Sciatic nerve (tissue), 2 donors: ENCODE measurements at regions not wholly inside any gene's neighbourhood (a gene's known extent, or its start where the extent isn't known, plus 50 kb on each side); places are given as distances from the start of the nearest gene placed in this dataset.

Experiments
- ATAC-seq: fragments of 200-7000 bp; cut with Tn5 transposase; one replicate; pipeline ENCODE4 v1.9.1; 2020; ENCODE audit warnings: mild to moderate bottlenecking, moderate library complexity
- DNase-seq: peaks from one replicate; pipeline ENCODE4 v3.0.0-alpha.2; 2020; ENCODE audit warnings: low spot score
- intact Hi-C: fragments of 100-400 bp; cut with DNase I; formaldehyde crosslinking; loops from one replicate; pipeline ENCODE4 v1.14.2; 2022
- donor health status: DM: no; HTN: no; CAD: no.
- donor health status: DM: no; HTN: no; CAD: no.

DNA sequence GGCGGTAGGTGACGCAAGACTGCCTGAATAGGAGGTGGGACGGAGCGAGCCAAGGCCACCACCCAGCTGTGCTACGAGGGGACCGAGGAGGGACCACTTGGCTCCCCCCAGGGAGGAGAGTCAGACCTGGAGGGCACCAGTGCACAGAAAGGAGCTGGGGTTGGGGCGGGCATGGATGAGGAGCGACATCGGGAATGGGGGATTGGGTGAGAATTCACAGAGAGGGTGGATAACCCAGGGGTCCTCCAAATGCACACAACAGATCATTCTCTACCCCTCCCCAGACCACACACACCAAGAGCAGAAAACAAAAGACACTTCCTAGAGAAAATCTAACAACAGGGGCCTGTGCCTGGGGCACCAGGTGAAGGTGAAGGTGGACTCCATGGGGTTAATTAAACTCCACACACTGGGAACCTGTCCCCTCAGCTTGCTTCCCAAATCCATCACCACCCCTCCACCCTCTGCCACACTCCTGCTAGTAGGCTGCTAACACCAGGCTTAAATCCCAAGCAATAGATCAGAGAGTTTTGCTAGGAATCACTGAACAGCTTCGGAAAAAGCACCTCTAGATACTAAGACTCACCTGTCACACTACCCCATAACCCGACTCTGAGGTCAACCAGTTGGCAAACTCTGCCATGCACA lies 274.6 kb downstream of the EIPR1 start:
- DNase-seq (peak; percentile 25), ATAC-seq (no peak)
- intact Hi-C loops, result no loop called here

DNA sequence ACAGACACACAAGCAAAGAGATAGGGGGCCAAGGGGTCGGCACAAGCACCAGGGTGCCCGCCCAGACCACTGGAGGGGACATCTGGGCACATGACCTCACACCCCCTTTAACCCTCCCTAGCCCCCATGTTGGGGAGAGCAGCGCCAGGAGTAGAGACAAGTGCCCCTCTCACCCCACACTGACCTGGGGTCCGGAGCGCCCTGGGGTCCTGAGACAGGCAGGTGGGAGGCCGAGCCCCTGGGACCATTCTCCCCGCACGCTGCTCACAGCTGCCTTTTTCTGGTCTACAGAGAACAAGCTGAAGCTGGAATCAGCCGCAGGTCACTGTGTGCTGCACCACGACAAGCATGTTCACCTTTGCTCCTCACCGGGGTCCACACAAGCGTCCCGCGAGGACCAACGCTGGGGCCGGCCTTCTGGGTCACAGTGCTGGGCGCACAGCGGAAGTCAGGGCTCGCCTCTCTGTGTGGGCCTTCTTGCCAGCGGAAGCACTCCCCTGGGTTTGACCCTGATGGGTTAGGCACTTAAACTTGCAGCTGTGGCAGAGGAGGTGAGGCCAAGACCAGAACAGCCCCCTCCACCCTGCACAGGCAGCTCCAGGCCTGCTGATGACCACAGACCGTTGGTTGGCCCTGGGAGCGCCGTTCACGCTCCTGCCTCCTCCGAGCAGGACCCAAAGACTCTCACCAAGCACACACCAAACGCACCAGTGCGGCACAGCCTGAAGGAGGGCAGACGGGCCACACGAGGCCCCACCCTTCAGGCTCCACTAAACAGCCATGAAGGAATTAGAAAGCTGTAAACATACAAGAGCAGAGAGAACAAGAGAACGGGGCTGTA lies 275.3 kb downstream of the EIPR1 start:
- DNase-seq (peak; percentile 27), ATAC-seq (peak; percentile 10)
- intact Hi-C loops, result no loop called here

DNA sequence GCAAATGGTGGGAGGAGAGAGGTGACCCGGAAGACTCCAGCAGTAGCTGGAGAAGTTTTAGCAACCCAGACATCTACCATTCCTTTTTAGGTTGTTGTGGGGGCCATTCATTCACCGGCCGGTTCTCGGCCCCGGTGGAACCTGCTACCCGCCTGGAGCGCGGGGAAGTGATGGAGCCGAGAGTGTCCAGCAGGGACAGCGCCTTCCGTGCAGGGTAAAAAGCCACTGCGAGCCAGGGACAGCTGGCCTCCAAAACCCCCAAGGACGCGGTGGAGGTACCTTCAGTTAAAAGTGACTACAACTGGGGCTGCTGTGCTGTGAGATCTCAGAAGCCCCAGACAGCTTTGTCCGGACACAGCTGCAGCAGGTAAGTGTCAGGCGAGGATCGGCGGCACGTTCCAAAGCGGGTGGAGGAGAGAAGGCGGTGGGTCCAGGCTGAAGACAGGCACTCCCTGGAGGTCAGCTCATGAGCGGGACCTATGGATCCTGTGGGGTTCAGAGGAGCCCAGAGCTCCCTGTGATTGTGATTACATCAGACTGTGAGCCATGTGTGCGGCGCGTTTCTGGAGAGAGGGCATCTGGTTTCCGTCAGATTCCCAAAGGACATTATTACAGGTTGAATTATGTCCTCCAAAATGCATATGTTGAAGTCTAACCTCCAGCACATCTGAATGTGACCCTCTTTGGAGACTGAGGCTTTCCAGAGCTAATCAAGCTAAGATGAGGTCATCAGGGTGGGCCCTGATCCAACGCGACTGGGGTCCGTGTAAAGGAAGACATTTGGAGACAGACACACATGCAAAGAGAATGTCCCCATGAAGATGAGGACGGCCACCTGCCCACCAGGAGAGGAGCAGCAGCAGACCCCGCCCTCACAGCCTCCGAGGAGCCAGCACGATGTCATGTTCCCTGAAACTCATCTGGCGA lies 276.3 kb downstream of the EIPR1 start:
- ATAC-seq (no peak), DNase-seq (peak; percentile 34)
- intact Hi-C loops, result no loop called here

DNA sequence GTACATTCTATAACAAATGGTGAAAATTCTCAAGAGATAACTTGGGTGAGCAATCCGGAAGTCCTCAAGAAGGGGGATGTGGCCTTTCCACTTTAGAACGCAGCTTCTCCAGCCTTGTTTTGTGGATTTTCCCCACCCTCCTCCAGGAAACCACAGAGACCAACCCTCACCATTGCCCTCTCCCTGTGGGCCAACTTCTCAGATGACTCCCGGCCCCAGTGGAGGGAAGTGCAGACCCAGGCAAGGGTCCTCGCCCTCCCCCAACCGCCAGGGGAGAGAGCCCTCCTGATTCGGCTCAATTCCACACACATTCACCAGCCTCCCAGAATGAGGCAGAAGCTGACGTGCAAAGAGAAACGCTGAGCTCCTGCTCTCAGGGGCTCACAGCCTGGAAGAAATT lies 277.2 kb downstream of the EIPR1 start:
- intact Hi-C loops, result no loop called here
- no peak for ATAC-seq

DNA sequence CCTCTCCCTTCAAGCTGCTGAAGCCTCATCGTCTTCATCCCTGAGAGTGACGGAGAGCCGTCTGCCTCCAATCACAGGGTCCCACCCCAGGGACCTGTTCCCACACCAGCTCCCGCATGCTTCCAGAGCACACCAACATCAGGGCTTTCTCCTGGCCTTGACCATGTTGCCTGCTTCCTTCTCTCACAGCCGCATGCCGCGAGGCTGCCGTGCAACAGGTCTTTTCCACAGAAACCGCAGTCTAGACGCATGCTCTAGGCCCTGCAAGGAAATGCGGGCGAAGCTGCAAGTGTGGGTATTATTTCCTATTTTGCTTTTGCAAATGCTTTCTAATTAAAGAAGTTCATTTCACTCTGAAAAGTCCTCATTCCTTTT lies 277.8 kb downstream of the EIPR1 start:
- ATAC-seq (no peak), DNase-seq (peak; percentile 27)
- intact Hi-C loops, result no loop called here

More for the DNA sequence above, 277.2 kb downstream of the EIPR1 start:
- peak; percentile 34 for DNase-seq

DNA sequence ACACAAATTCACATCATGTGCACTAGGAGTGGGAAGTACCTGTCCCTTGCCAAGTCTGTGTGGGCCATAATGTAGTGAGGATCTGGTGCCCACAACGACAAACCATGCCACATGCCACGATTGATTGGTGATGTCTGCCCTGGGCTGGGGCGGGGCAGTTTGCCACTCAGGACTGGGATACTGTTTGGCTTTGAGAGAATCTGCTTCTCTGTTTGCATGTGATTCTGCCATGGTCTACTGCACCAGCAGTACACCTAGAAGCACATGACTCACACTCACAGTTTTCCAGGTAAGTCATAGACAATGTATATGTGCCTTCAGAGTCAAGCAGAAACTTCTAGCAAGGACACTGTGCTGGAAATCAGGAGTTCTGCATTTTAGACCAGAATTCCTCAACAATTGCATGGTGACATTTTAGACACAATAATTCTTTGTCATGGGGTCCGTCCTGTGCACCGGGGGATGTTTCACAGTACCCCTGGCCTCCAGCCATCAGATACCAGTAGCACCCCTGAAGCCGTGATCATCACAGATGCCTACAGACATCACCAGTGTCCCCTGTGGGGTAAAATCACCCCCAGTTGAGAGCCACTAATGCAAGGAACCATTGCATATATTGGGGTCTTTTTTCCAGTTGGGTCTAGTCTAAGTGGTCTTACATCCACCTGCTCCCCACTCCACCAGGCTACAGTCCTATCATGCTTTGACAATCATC lies 278.3 kb downstream of the EIPR1 start:
- ATAC-seq (no peak), DNase-seq (no peak)
- intact Hi-C loops, result no loop called here

DNA sequence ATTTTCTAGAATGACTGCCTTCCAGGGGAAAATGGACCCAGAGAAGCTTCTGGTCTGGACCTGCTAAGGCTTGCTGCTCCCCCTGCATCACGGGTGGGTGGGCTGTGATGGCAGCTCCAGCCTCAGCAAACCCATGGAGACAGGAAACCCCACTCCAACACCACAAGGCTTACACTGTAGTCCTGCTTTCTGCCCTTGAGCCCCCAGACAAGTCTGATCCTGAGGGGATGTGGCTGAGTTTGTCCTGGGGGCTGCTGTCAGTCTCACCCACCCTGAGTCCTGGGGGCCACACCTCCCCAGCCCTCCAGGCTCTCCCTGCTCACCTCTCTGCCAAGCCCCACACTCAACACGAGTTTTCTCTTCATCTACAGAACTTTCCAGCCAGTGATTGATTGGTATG lies 279.4 kb downstream of the EIPR1 start:
- intact Hi-C loops, result no loop called here
- DNase-seq (no peak), ATAC-seq (no peak)

DNA sequence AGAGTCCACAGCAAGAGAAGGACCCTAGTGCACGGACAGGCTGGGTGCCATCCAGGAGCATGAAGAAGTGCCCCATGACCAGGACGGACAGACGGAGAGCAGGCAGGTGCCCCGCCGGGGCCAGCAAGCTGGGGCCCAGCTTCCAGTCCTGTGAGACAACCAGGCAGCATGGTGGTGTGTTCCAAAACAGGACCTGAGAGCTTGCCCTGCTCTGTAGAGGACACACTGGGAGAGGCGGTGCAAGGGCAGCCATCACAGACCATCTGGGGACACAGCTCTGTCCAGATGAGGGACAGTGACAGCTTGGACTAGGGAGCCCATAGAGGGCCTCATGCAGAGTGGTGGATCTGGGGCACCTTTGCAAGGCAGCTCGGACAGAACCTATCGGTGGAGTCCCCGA lies 279.8 kb downstream of the EIPR1 start:
- peak; percentile 21 for DNase-seq
- ATAC-seq, result no peak

DNA sequence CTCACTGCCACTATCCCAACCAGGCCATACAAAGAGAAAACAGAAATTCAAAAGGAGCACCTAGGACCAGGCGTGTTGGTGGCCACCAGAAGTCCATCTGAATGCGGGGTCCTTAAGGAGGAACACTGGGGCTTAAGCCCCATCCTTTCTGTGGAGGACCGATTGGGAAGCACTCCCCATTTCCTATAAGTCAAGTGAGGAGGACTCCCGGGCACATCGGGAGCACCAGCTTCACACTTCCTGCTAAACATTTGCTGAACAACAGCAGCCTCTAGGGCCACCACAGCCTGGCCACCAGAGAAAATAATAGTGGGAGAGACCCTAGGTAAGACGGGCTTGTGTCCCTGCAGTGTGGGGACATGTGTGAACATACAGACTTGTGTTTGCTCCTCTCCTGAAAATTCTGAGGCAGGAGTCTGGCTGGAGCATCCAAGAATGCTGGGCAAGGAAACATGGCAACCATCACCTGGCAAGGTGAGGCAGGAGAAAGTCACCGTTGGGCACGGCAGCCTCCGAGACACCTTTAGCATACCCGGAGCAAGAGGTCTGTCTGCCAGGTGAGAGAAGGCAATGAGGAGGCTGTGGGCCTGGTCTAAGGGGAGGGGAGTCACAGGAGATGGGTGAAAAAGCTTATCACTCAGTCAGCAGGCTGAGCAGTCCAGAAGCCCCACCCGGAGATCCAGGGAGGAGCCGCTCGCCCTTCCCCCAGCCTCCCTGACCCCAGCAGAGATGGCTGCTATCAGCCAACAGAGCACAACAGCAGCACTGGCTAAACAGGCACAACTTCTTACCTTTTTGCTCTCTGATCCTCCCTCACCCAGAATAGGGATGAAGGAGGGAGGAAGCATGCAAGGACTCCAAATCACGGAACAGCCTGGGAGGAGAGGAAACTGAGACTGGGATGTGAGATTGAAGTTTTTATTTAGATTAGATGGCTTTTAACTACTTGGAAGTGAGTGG lies 282.3 kb downstream of the EIPR1 start:
- DNase-seq (peak; percentile 27), ATAC-seq (no peak)
- intact Hi-C loops, result no loop called here

More for the DNA sequence above, 279.8 kb downstream of the EIPR1 start:
- intact Hi-C loops, result no loop called here

DNA sequence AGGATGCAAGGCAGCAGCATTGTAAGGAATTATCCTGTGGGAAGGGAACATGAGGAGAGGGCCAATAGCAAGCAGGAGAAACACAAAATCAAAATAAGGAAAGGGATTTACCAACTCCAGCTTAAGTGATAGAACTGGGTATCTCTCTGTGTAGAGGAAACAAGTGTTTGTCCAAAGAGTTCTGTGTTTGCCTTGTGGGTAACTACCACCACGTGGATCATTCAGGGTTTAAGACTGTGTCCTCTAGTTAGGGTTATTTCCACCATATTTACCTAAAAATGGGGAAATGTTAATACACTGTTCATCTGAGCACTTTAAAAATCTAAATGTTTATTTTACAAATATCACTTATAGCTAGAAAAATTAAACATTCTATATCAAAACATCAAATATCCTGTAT lies 283.3 kb downstream of the EIPR1 start:
- no peak for DNase-seq
- intact Hi-C loops, result no loop called here
- no peak for ATAC-seq

DNA sequence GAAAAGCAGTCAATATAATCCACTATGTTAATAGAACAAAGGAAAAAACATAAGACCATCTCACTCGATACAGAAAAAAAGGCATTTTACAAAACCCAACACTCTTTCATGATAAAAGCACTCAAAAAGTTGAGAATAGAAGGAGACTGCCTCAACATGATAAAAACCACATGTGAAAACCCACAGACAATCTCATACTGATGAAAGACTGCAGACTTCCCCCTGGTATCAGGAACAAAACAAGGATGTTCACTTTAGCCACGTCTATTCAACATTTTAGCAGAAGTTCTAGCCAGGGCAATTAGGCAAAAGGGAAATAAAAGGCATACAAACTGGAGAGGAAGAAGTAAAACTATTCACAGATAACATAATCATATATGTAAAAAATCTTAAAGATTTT lies 285.9 kb downstream of the EIPR1 start:
- intact Hi-C loops, result no loop called here
- ATAC-seq (no peak), DNase-seq (no peak)

DNA sequence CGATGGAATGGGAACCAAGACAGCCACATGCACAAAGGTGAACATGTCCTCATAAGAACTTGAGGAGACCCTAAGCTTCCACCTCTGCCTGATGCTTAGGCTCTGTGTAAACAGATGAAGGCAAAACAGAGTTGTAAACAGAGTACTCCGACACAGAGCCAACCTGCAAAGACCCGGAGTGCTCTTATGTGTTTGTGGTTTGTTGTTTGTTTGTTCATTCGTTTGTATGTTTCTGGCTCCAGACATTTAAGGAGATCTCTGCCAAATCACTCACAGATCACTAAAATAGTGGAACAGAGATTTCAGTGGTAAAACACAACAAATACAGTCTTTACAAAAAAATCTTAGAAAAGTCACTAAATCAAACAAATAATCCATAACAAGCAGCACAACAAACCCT lies 294.9 kb downstream of the EIPR1 start:
- no peak for ATAC-seq
- intact Hi-C loops, result no loop called here
- no peak for DNase-seq

DNA sequence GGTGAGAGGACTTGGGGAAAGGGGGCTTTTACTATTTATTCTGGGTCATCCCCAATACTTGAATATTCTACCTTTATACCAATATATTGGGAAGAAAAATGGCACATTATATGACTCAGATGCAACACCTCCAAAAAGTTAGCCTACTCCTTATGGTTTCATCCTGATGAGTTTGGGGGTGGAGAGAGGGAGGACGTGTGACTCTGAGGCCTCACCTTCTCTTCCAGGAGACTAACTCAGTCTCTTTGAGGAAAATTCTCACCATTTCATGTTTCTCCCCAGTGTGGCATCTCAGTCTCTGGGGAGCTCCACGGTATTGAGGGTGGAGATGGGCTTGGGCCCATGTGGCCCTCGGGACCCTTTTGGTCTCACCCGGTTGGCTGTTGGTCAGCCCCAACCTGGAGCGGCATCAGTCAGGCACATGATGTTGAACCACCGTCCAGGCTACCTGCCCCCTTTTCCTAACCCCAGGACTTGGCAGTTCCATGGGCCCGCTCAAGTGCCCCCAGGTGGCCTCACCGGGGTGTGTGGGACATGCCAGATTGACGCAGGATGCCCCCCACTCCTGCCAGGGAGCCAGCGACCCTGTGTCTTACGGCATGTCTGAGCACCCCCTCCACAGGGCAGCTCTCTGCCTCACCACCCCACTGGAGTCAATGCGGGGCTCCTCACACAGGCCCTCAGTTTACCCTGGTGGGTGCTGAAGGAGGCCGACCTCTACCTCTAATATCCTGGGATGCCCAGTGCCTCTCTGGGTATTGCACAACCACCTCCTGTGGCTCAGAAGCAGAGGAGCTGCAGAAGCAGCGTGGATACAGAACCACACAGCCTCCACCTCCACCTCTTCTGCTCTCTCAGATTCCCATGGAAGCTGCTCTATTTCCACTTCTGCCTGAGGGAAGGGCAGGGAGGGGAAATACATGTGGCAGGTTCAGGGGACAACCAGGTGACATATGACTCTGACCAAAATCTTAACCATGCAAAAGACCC lies 297.4 kb downstream of the EIPR1 start:
- no peak for DNase-seq
- ATAC-seq, result no peak
- intact Hi-C loops, result no loop called here

DNA sequence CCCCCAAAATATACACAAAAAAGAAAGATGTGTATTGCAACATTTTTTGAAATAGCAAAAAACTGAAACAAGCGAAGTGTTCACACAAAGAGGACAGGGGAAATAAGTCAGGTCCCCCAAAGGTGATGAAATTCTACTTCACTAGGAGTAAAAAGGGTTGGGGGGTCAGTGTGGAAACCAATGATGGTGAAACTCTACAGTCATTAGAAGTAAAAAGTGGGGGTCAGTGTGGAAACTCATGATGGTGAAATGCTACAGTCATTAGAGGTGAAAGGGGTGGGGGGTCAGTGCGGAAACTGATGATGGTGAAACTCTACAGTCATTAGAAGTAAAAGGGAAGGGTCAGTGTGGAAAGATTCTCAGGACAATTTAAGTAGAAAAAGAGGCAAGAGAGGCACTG lies 298.2 kb downstream of the EIPR1 start:
- DNase-seq (no peak), ATAC-seq (no peak)
- intact Hi-C loops, result no loop called here

DNA sequence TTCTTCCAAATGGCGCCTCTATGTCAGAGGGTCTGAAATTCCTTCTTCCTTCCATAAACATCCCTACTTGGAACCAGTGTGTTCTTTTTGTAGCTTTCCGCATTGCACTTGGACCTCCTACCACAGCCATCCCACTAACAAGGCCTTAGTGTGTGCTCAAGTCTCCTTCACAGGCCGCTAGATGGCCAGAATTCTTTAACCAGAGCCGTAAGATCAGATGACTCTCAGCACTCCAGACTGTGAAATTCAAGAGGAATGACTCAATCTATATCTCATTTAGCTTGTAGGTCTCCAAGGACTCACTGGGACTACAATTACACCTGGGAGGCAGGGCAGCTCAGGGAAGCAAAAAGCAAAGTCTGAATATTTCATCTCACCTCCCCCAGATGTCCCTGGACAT lies 298.9 kb downstream of the EIPR1 start:
- DNase-seq, result no peak
- intact Hi-C loops, result no loop called here

DNA sequence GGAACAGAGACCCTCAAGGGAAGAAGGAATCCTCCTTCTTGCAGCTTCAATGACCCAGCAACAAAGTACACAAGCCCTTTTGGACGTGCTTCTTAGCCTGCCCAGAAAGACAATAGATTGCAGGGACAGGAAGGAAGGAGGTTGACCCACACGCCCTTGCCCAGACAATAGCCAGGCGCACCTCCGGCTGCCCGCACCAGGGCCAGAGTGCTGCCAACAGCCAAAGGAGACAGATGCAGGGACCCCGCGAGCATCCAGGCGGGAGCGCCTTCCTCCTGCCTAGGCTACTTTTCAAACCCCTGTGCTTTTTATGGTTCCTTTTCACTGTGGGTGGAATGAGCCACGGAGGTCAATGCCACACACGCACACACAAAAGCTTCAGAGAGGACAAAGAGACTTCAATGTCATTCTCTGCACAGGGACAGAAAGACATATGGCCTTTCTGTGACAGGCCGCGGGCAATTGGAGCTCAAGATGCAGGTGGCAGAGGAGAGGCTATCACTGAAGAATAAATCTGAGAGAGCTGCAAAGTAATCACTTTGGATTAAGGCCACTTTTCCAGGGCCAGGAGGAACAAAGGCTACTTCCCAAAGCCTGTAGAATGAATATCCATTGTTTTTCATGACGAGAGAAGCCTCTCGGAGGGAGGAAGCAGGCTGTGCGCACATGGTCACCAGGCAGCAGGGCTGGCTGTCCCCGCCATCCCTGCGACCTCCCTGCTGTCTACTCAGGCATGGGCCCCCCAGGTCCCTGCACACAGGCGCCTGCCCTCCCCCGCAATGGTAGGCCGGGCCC lies 300.6 kb downstream of the EIPR1 start:
- no peak for ATAC-seq
- intact Hi-C loops, result no loop called here
- DNase-seq, result no peak

More for the DNA sequence above, 298.9 kb downstream of the EIPR1 start:
- ATAC-seq, result no peak
